NCI-H1048 (cell line): ENCODE measurements at regions not wholly inside any gene's neighbourhood (a gene's known extent, or its start where the extent isn't known, plus 50 kb on each side); places are given as distances from the start of the nearest gene placed in this dataset.

Experiments used
- DNase-seq: peaks from one replicate; lab custom pipeline; 2025; lab: John Stamatoyannopoulos, UW

DNA sequence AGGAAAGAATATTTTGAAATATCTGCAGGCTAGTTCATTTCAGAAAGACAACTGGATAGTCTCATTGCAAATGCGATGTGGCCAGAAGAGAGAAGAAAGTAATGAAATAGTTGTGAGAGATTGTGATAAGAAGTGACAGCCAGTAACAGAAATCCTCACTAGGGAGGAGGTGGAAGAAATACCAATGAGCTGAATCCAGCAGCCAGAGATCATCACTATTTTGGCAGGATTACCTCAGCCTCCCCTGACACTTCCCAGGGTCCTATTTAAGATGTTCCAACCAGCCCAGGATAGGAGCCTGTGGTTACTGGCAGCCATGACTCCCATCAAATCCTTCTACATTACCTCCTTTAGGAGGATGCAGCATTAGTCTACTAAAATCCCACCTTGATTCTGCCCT, 76.7 kb upstream of the ARHGAP24 start:
- DNase-seq, result no peak

- DNase-seq, result no peak
Measured at GRCh38 chr4:85399270-85399669, 75.7 kb upstream of the ARHGAP24 start.

DNA sequence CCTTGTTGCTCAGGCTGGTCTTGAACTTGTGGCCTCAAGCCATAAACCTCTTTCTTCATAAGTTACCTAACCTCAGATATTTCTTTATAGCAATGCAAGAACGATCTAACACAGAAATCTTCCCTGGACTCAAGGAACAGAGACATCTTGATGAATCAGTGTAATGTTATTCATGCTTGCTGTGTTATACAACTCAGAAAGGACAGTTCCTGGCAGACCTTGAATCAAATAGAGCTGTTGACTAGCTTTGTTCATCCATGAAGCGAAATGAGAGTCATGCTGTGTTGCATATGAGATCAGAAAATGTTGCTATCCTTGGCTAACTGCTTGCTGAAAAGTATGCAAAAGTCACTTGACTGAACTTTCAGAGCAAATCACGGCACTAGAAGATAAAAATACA, 72.6 kb upstream of the ARHGAP24 start:
- no peak for DNase-seq

GRCh38 chr4:85406185-85406584, 68.8 kb upstream of the ARHGAP24 start:
- DNase-seq, result no peak

GRCh38 chr4:85407546-85407945, 67.4 kb upstream of the ARHGAP24 start:
- DNase-seq, result no peak

DNA sequence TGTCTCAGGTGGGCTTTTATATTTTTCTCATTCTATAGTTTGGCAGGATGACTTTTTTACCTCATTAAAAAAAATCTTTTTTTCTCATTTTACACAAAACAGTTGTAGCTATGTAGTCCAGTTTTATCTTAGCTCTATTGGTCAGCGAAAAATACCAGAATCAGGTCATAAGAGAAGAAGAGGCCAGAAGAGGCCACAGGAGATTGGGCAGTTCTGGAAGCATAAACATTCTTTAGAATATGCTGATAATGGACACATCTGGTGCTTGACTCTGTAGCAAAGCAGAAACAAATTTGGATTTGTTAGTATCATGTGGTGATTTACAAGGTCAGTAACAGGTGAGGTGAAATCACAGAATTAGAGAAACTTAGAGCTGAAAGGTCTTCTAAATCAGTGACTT, 66.6 kb upstream of the ARHGAP24 start:
- no peak for DNase-seq

DNA sequence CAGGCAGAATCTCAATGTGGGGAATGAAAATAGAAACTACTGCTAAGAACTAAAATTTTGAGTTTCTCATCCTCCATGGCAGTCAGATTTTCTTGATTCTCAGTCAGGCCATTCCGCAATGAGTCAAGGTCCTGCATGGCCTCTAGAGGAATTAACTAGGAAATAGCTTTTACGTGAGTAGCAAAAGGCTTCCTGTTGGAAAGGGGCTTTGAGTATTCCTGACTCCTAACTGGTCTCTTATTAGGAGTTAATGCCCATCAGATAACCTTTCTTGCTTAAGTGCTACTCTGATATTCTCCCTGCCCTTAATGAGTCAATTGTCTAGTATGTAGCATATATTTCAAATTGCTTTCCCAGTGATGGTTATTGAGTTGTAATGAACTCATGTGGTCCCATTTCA, 65.7 kb upstream of the ARHGAP24 start:
- DNase-seq, result no peak

GRCh38 chr4:85411386-85411785, 63.6 kb upstream of the ARHGAP24 start:
- DNase-seq, result no peak

DNA sequence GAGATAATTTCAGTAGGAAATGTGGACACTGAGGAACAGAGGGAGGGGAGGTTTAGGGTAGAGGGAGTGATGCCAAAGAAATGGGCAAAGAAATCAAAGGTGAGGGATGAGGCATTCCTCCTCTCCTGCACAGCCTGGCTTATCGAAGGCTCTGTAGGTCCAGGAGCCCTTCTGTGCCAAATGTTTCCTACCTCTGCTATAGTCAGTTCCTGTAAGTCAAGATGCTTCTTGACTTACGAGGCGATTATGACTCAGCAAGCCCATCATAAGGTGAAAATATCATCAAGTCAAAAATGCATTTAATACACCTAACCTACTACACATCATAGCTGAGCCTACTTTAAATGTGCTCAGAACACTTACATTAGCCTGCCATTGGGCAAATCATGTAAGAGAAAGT, 60.0 kb upstream of the ARHGAP24 start:
- DNase-seq, result no peak

DNA sequence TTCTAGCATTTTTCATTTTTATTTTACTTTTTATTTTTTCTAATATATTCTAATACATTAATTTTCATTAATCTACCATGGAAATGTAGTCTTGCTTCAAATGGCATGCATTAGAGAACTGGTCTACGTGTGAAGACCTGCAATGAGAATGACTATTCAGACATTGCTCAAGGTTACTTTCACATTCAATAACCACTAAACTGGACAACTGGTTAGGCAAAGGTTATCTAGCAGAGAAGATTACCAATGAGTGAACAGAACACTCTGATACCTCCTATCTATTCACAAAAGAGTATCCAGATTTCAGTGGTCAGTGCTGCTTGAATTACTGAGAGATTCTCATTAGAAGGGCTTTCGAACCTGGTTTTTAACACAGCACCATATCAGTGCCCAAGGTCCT, 58.9 kb upstream of the ARHGAP24 start:
- DNase-seq, result no peak

DNA sequence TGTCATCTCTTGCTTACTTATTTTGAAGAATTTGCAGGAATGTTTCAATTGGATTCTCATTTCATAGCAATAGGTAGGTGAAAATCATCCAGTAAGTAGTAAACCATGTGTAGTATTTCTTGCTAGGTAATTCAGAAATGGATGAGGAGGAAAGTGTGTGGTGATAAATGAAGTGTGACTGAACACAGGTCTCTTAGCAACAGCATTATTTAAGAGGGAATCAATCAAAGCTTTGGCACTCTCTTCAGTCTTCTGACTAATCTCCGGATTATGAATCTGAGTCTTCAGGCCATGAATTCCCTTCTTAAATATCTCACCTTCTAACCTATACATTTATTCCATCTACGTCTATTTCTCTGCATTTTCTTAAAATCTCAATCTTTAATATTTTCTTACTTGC, 55.8 kb upstream of the ARHGAP24 start:
- no peak for DNase-seq

DNA sequence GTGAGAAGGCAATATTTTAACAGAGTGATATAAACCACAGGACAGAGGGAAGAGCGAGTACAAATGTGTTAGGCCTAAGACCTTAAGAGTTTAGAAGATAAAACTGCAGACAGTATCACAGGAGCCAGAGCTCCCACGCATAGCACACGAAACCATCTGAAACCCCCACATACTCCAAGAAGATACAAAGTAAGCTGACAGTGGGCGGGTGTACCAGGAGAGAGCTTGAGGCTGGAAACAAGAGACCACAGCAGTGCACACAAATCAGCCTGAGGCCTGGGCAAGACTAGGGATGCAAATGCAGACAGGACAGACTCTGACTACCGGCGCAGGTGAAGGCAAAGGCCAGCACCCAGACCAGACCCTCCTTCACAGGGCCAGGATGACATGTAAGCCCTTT, 54.1 kb upstream of the ARHGAP24 start:
- DNase-seq, result no peak

GRCh38 chr4:85423431-85423830, 51.5 kb upstream of the ARHGAP24 start:
- DNase-seq, result no peak
